Breast epithelium (tissue), 4 donors: ENCODE measurements at regions not wholly inside any gene's neighbourhood (a gene's known extent, or its start where the extent isn't known, plus 50 kb on each side); places are given as distances from the start of the nearest gene placed in this dataset.
A peak's percentile ranks its signal among the peaks of the same experiment; 100 is the strongest.

Experiments
- DNase-seq, 2 donors: peaks; one replicate each; pipeline ENCODE4 v3.0.0-alpha.2; 2019; ENCODE audit warnings: low spot score in 2 of 2
- H3K27ac ChIP-seq, 2 donors: fragments of 200-600 bp; sonication (generic) in 1 of 2; one replicate each; pipeline ENCODE4 v1.5.1; 2016 to 2019; ENCODE audit warnings: mild to moderate bottlenecking in 1 of 2
- H3K27me3 ChIP-seq, 2 donors: fragments of 200-600 bp; sonication (generic) in 1 of 2; one replicate each; pipeline versions ENCODE4 v1.5.1 to v1.6.0; 2017 to 2019; ENCODE audit warnings: control low read depth in 1 of 2, mild to moderate bottlenecking in 1 of 2
- H3K36me3 ChIP-seq: fragments of 200-600 bp; one replicate; pipeline ENCODE4 v1.5.1; 2019
- H3K4me1 ChIP-seq, 2 donors: fragments of 200-600 bp; sonication (generic); one replicate each; pipeline ENCODE4 v1.5.1; 2016 to 2019; ENCODE audit warnings: control low read depth in 1 of 2
- H3K4me3 ChIP-seq, 3 donors: fragments of 200-600 bp; sonication (generic); 1 replicate in 2 of 3; 2 replicates in 1 of 3; pipeline ENCODE4 v1.5.1; 2016 to 2019; ENCODE audit warnings: mild to moderate bottlenecking in 3 of 3, moderate library complexity in 2 of 3
- H3K9me3 ChIP-seq, 2 donors: fragments of 200-600 bp; sonication (generic) in 1 of 2; one replicate each; pipeline ENCODE4 v1.5.1; 2016 to 2019; ENCODE audit warnings: control low read depth in 1 of 2
- CTCF ChIP-seq, 3 donors: fragments of 450-650 bp; IDR thresholded peaks; one replicate each; pipeline ENCODE4 v1.5.1; 2016 to 2017; ENCODE audit warnings: antibody characterized with exemption in 3 of 3, mild to moderate bottlenecking in 3 of 3, moderate library complexity in 3 of 3
- POLR2A ChIP-seq: fragments of 450-650 bp; IDR thresholded peaks from one replicate; pipeline ENCODE4 v1.6.1; 2016; ENCODE audit warnings: antibody characterized with exemption, mild to moderate bottlenecking, moderate library complexity
- POLR2AphosphoS5 ChIP-seq, 3 donors: sonication (generic); formaldehyde crosslinking; IDR thresholded peaks; one replicate each; pipeline ENCODE4 v1.6.1; 2017; ENCODE audit warnings: antibody characterized with exemption in 3 of 3
- intact Hi-C: fragments of 100-400 bp; cut with DNase I; formaldehyde crosslinking; loops from one replicate; pipeline ENCODE4 v1.15.1; 2023; ENCODE audit warnings: low total_unique reads

DNA sequence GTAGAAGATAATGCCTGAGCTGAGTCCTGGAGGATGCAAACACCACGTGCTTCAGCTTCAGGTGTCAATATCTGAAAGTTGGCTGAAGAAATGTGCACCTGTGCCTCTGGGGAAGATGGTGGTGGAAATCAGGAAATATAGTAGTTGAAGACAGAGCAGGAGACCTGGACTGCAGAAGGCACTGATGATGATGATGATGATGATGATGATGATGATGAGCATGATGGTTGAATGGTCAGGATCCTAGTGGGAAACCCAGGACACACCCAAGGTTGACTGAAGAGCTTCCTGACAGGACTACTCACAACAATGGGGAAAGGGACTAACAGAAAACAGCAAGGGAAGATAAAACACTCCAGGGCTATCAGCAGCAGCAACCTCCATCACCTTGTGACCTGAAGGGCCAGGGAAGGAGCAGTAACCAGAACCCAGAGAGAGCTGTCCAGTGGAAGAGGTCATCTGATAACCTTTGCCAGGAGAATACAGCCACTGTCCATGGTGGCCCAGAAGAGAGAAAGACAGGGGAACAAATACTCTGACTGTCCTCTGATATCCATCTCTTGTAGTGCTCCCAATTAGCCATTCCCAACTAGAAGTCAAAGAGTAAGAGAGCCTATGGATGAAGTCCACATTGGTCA is 170.3 kb downstream of the TSHZ3 start:
- Histone ChIP-seq H3K27me3 (no peaks in the 10 kb centered on the region), H3K9me3 (no peaks in the 10 kb centered on the region)
- intact Hi-C loops: no loop called here

DNA sequence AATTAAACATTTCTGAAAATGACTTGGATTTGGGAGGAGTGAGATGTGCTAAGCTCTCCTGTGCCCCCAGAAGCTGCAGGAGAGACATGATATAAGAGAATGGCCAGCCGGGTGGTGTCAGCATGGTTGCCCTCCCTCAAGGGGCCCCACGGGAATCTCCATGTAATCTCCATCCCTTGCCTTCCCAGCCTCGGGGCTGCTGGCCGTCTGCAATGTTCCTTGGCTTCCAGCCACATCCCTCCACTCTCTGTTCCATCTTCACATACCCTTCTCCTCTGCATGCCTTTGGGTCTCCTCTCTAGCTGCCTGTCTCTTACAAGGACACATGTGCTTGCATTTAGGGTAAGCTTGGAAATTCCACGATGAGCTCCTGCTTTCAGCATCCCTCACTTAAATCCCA is 172.0 kb downstream of the TSHZ3 start:
- intact Hi-C loops: no loop called here
- Histone ChIP-seq H3K27ac (no peak overlapping the region), H3K9me3 (no peaks in the 10 kb centered on the region), H3K4me1 (no peaks in the 10 kb centered on the region), H3K4me3 (no peak overlapping the region), H3K27me3 (no peaks in the 10 kb centered on the region), H3K36me3 (no peaks in the 10 kb centered on the region)
- TF ChIP-seq POLR2A (no peak), POLR2AphosphoS5 (IDR thresholded peaks at IDR 0.05) (no peak), CTCF (IDR thresholded peaks at IDR 0.05) (no peak)
- no peak for DNase-seq

More for the DNA sequence above, 170.3 kb downstream of the TSHZ3 start:
- TF ChIP-seq POLR2AphosphoS5 (IDR thresholded peaks at IDR 0.05) (no peak), POLR2A (no peak), CTCF (IDR thresholded peaks at IDR 0.05) (no peak)
- no peak overlapping the region for H3K27ac ChIP-seq
- H3K4me3 ChIP-seq: no peak overlapping the region
- H3K36me3 ChIP-seq: no peaks in the 10 kb centered on the region
- DNase-seq: no peak
- H3K4me1 ChIP-seq: no peaks in the 10 kb centered on the region

DNA sequence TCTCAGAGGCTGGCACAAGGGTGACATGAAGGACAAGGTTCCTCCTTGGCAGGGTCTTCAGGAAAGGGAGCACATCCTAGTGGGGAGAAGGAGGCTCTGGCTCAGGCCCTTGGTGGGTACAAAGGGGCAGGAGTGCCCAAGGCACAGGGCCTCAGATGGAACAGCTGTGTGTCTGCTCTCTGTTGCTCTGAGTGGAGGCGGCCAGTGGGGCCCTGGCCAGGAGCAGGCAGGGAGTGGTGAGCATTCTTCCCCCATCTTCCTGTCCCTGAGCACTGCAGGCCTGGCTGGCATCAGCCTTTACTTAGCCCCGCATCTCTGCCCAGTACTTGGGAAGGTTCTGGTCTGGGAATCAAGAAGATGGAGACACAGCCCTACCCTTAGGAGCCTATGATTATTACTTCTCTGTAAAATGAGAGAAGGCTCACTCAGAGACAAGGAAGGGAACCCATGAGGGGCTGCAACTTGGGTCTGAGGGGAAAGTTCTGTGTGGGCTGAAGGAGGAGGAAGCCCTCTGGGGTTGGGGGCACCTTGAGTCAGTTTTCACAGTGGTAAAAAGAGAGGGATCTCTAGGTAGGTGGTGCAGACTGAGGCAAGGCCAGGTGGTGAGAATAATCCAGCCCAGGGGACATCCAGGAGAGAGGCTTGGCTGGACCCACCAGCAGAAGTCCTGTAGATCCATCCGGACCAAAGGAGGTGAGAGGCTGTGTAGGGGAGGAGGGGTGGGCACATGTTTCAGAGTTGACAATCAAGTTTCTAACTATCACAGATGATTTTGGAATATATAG is 173.5 kb downstream of the TSHZ3 start:
- TF ChIP-seq CTCF (IDR thresholded peaks at IDR 0.05): no peak
- no peak for TF ChIP-seq POLR2A
- no peak for TF ChIP-seq POLR2AphosphoS5 (IDR thresholded peaks at IDR 0.05)
- Histone ChIP-seq H3K27me3 (no peaks in the 10 kb centered on the region), H3K4me1 (no peaks in the 10 kb centered on the region), H3K36me3 (no peaks in the 10 kb centered on the region), H3K27ac (peak overlapping the region in 1 of 2 donors; percentile 0), H3K4me3 (no peak overlapping the region), H3K9me3 (no peaks in the 10 kb centered on the region)
- DNase-seq: no peak
- intact Hi-C loops: no loop called here

- intact Hi-C loops: no loop called here
- H3K27ac ChIP-seq: no peak overlapping the region
- no peaks in the 10 kb centered on the region for H3K4me1 ChIP-seq
- no peaks in the 10 kb centered on the region for H3K27me3 ChIP-seq
- H3K36me3 ChIP-seq: no peaks in the 10 kb centered on the region
- no peak overlapping the region for H3K4me3 ChIP-seq
- no peak for TF ChIP-seq POLR2AphosphoS5 (IDR thresholded peaks at IDR 0.05)
- no peak for TF ChIP-seq CTCF (IDR thresholded peaks at IDR 0.05)
- no peak for TF ChIP-seq POLR2A
- no peak for DNase-seq
- H3K9me3 ChIP-seq: no peaks in the 10 kb centered on the region
Measured at GRCh38 chr19:31174948-31175347, 174.3 kb downstream of the TSHZ3 start.

DNA sequence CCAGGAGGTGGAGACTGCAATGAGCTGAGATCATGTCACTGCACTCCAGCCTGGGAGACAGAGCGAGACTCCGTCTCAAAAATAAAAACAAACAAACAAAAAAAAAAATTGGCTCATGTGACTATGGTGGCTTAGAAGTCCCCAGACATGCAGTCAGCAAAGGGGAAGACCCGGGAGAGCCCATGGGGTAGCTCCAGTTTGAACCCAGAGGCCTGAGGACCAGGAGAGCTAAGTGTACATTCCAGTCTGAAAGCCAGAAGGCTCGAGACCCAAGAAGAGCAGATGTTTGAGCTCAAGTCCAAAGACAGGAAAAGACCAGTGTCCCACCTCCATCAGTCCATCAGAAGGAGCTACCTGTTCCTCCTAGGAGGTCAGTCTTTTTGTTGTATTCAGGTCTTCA is 175.2 kb downstream of the TSHZ3 start:
- intact Hi-C loops: no loop called here
- no peak overlapping the region for H3K27ac ChIP-seq
- no peaks in the 10 kb centered on the region for H3K4me1 ChIP-seq
- H3K9me3 ChIP-seq: no peaks in the 10 kb centered on the region
- no peak for DNase-seq
- no peaks in the 10 kb centered on the region for H3K27me3 ChIP-seq
- no peaks in the 10 kb centered on the region for H3K36me3 ChIP-seq
- no peak overlapping the region for H3K4me3 ChIP-seq
- no peak for TF ChIP-seq POLR2AphosphoS5 (IDR thresholded peaks at IDR 0.05)
- TF ChIP-seq CTCF (IDR thresholded peaks at IDR 0.05): no peak
- no peak for TF ChIP-seq POLR2A
